Esophagus squamous epithelium (tissue), 4 donors: ENCODE measurements at regions not wholly inside any gene's neighbourhood (a gene's known extent, or its start where the extent isn't known, plus 50 kb on each side); places are given as distances from the start of the nearest gene placed in this dataset.

Experiments
- POLR2A ChIP-seq, 4 donors: fragments of 450-650 bp; IDR thresholded peaks; one replicate each; pipeline ENCODE4 v1.6.1; 2017; ENCODE audit warnings: antibody characterized with exemption in 4 of 4, mild to moderate bottlenecking in 4 of 4, moderate library complexity in 3 of 4
- TF ChIP-seq, protein P1 (sequence below), 6 experiments: fragments of 450-650 bp in 4 of 6; fragments of 200-600 bp in 2 of 6; sonication (generic) in 2 of 6; IDR thresholded peaks; one replicate each; pipeline ENCODE4 v1.5.1; 2016 to 2019; ENCODE audit warnings: antibody characterized with exemption in 6 of 6, mild to moderate bottlenecking in 4 of 6, moderate library complexity in 4 of 6

GRCh38 chr14:98647754-98648153, 624.2 kb downstream of the BCL11B start:
- TF ChIP-seq, protein P1, sequence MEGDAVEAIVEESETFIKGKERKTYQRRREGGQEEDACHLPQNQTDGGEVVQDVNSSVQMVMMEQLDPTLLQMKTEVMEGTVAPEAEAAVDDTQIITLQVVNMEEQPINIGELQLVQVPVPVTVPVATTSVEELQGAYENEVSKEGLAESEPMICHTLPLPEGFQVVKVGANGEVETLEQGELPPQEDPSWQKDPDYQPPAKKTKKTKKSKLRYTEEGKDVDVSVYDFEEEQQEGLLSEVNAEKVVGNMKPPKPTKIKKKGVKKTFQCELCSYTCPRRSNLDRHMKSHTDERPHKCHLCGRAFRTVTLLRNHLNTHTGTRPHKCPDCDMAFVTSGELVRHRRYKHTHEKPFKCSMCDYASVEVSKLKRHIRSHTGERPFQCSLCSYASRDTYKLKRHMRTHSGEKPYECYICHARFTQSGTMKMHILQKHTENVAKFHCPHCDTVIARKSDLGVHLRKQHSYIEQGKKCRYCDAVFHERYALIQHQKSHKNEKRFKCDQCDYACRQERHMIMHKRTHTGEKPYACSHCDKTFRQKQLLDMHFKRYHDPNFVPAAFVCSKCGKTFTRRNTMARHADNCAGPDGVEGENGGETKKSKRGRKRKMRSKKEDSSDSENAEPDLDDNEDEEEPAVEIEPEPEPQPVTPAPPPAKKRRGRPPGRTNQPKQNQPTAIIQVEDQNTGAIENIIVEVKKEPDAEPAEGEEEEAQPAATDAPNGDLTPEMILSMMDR (IDR thresholded peaks at IDR 0.05), result no peak
- TF ChIP-seq POLR2A (IDR thresholded peaks at IDR 0.05), result no peak
